ENCODE measurements at regions not wholly inside any gene's neighbourhood (a gene's known extent, or its start where the extent isn't known, plus 50 kb on each side); places are given as distances from the start of the nearest gene placed in this dataset.
"Not testable (repeated sequence)": the region's sequence is repeated elsewhere in the genome, so short reads cannot be mapped to it uniquely, and the experiment has no call there.

- not testable (repeated sequence) for DNase-seq (ENCODE audit: low spot score)
Measured at GRCh38 chr4:61011936-61012335, 188.2 kb upstream of the ADGRL3 start.

- no peak for DNase-seq (ENCODE audit: low spot score)
Measured at GRCh38 chr4:61024610-61025009, 175.5 kb upstream of the ADGRL3 start.

GRCh38 chr4:61027939-61028338 is 172.2 kb upstream of the ADGRL3 start:
- DNase-seq (ENCODE audit: low spot score), result no peak

- no peak for DNase-seq (ENCODE audit: low spot score)
Measured at GRCh38 chr4:61036071-61036684, 163.9 kb upstream of the ADGRL3 start.

GRCh38 chr4:61041527-61041926 is 158.6 kb upstream of the ADGRL3 start:
- DNase-seq (ENCODE audit: low spot score), result no peak

GRCh38 chr4:61044837-61045236 is 155.3 kb upstream of the ADGRL3 start:
- DNase-seq (ENCODE audit: low spot score), result no peak

GRCh38 chr4:61049018-61049417 is 151.1 kb upstream of the ADGRL3 start:
- DNase-seq (ENCODE audit: low spot score), result no peak

GRCh38 chr4:61067381-61067780 is 132.7 kb upstream of the ADGRL3 start:
- DNase-seq (ENCODE audit: low spot score), result no peak

GRCh38 chr4:61068060-61068459 is 132.1 kb upstream of the ADGRL3 start:
- DNase-seq (ENCODE audit: low spot score), result no peak

- DNase-seq (ENCODE audit: low spot score), result peak; percentile 2
Measured at GRCh38 chr4:61068745-61069144, 131.4 kb upstream of the ADGRL3 start.

GRCh38 chr4:61070269-61070668 is 129.9 kb upstream of the ADGRL3 start:
- DNase-seq (ENCODE audit: low spot score), result no peak

- no peak for DNase-seq (ENCODE audit: low spot score)
Measured at GRCh38 chr4:61079427-61079826, 120.7 kb upstream of the ADGRL3 start.

GRCh38 chr4:61079976-61080375 is 120.2 kb upstream of the ADGRL3 start:
- DNase-seq (ENCODE audit: low spot score), result no peak

GRCh38 chr4:61085534-61085933 is 114.6 kb upstream of the ADGRL3 start:
- DNase-seq (ENCODE audit: low spot score), result no peak

- DNase-seq (ENCODE audit: low spot score), result no peak
Measured at GRCh38 chr4:61086357-61086756, 113.8 kb upstream of the ADGRL3 start.

GRCh38 chr4:61086979-61087378 is 113.1 kb upstream of the ADGRL3 start:
- DNase-seq (ENCODE audit: low spot score), result no peak

GRCh38 chr4:61094854-61095598 is 105.1 kb upstream of the ADGRL3 start:
- DNase-seq (ENCODE audit: low spot score), result no peak

- DNase-seq (ENCODE audit: low spot score), result no peak
Measured at GRCh38 chr4:61128682-61129081, 71.4 kb upstream of the ADGRL3 start.

GRCh38 chr4:61129971-61130370 is 70.2 kb upstream of the ADGRL3 start:
- DNase-seq (ENCODE audit: low spot score), result no peak

- DNase-seq (ENCODE audit: low spot score), result no peak
Measured at GRCh38 chr4:61143461-61143860, 56.7 kb upstream of the ADGRL3 start.

GRCh38 chr4:61149278-61149677 is 50.8 kb upstream of the ADGRL3 start:
- DNase-seq (ENCODE audit: low spot score), result no peak

All from SW480 (cell line).